ENCODE measurements at regions not wholly inside any gene's neighbourhood (a gene's known extent, or its start where the extent isn't known, plus 50 kb on each side); places are given as distances from the start of the nearest gene placed in this dataset.
"Not testable (repeated sequence)": the region's sequence is repeated elsewhere in the genome, so short reads cannot be mapped to it uniquely, and the experiment has no call there.

DNA sequence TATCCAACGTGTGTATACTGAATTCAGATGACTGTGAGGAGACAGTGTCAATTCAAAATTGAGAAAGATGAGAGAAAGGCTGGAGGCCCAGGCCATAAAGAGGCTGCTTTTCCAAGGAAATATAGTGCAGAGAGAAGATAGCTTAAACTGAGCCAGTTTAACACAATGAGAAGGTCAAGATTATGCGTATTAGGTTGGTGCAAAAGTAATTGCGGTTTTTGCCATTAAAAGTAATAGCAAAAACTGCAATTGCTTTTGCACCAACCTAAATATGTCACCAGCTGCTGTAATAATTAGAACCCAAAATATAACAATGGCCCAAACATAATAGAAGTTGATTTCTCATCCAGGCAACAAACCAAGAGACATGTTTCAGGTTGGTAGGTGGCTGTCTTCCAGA, 148.7 kb upstream of the ATP5MC3 start:
- CTCF ChIA-PET = interaction anchor here (0.9 to 1.6 kb wide), 4 partner anchors 8 to 630 kb away, joined by 3 to 5 read pairs (median 4); no protein-coding TSS in a partner anchor
- no peak for DNase-seq
- Mint-ChIP-seq H3K27me3 (no peaks in the 10 kb centered on the region), H3K4me1 (no peaks in the 10 kb centered on the region), H3K9me3 (peaks cover 8% of the 10 kb centered on the region), H3K36me3 (ENCODE audit: low read depth) (no peaks in the 10 kb centered on the region), H3K4me3 (no peak overlapping the region), H3K27ac (no peak overlapping the region)
- POLR2A ChIA-PET = no interaction called here

DNA sequence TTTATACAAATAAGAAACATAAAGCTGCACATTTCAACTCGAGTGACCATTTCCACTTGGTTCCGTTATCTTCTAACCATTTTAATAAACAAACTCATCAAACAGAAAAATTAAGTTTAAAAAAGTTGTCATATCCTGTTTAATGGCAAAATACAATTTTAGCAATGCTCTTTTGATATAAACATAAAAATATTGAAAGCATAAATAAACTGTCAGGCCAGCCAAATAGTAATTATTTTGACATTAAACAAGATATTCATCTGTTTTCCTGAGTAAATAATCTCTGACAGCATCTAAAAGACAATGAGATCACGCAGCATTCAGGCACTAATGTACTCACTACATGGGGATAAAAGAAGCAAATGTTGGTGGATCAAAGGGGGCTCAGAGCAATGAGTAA, 145.3 kb upstream of the ATP5MC3 start:
- ChIA-PET POLR2A (no interaction called here), CTCF (no interaction called here)
- no peak overlapping the region for H3K4me3 Mint-ChIP-seq
- no peak for DNase-seq
- peaks cover 3% of the 10 kb centered on the region for H3K27me3 Mint-ChIP-seq
- H3K36me3 Mint-ChIP-seq (ENCODE audit: low read depth) = no peaks in the 10 kb centered on the region
- peaks cover 10% of the 10 kb centered on the region for H3K9me3 Mint-ChIP-seq
- no peak overlapping the region for H3K27ac Mint-ChIP-seq
- H3K4me1 Mint-ChIP-seq = no peaks in the 10 kb centered on the region

DNA sequence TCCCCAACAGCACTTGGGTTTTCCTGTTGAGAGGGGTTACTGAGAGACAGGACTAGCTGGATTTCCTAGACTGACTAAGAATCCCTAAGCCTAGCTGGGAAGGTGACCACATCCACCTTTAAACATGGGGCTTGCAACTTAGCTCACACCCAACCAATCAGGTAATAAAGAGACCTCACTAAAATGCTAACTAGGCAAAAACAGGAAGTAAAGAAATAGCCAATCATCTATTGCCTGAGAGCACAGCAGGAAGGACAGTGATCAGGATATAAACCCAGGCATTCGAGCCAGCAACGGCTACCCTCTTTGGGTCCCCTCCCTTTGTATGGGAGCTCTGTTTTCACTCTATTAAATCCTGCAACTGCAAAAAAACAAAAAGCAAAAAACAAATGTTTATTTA, 144.7 kb upstream of the ATP5MC3 start:
- H3K4me3 Mint-ChIP-seq; H3K9me3 Mint-ChIP-seq; H3K27ac Mint-ChIP-seq; H3K27me3 Mint-ChIP-seq; H3K4me1 Mint-ChIP-seq; DNase-seq; H3K36me3 Mint-ChIP-seq (ENCODE audit: low read depth); POLR2A ChIA-PET; CTCF ChIA-PET: not testable (repeated sequence)

DNA sequence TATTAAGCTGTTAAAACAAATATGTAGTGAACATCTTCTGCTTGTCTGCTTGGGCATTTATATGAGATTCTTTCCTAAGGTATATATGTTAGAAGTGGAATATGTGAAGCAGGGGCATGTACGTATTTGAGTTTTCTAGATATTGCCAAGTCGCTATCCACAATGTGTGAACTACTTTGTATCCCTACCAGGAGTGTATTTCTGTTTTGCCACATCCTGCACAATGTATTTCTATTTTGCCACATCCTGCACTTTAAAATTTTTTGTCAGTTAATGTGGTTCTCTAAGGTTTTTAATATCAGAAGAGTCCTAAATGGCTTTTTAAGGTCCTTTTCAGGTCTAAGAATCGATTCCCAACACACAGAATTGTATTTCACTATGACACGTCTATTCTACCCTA, 141.7 kb upstream of the ATP5MC3 start:
- Mint-ChIP-seq H3K4me1 (no peaks in the 10 kb centered on the region), H3K27me3 (peaks cover 9% of the 10 kb centered on the region), H3K27ac (no peak overlapping the region), H3K36me3 (ENCODE audit: low read depth) (no peaks in the 10 kb centered on the region), H3K4me3 (no peak overlapping the region), H3K9me3 (peaks cover 10% of the 10 kb centered on the region)
- ChIA-PET CTCF (no interaction called here), POLR2A (no interaction called here)
- no peak for DNase-seq

DNA sequence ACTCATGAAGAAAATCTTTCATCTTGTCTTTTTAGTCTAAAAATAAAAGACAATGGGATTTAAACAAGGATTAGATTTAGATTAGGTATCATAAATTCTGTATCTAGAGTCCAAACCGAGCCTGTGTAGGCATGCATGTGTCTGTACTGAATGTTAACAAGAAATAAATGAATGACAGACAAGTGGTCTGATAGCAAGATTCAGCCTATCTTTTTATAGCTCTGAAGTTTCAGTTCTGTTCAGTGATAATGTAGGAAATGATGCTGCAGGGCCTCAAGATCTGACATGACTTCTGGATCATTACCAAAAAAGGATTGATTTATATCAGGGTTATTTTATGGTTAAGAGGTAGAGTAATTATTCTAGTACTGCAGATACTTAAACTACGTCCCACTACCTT, 137.0 kb upstream of the ATP5MC3 start:
- DNase-seq = no peak
- POLR2A ChIA-PET = no interaction called here
- Mint-ChIP-seq H3K4me1 (no peaks in the 10 kb centered on the region), H3K27ac (no peak overlapping the region), H3K36me3 (ENCODE audit: low read depth) (no peaks in the 10 kb centered on the region), H3K4me3 (no peak overlapping the region), H3K27me3 (peaks cover 14% of the 10 kb centered on the region), H3K9me3 (no peaks in the 10 kb centered on the region)
- CTCF ChIA-PET = interaction anchor here (1.6 kb wide), 1 partner anchor 67 kb away, joined by 4 read pairs; no protein-coding TSS in a partner anchor

DNA sequence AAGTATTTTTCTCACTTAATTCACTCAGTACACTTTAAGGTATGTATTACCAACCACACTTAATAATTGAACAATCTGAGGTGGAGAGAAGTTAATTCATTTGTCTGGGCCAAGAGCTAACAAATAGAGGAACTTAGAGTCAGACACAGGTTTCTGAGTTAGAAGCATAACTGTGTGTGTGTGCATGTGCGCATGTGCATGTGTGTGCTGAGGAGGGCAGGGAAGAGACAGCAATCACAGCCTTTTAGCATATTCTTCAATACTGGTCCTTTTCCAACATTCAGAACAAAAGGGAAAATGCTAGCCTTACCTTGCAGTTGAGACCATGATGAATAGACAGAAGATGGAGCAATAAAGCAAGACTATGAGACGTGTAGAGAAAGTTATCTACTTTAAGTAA, 136.2 kb upstream of the ATP5MC3 start:
- ChIA-PET CTCF (no interaction called here), POLR2A (no interaction called here)
- Mint-ChIP-seq H3K4me3 (no peak overlapping the region), H3K36me3 (ENCODE audit: low read depth) (no peaks in the 10 kb centered on the region), H3K27ac (no peak overlapping the region), H3K27me3 (peaks cover 16% of the 10 kb centered on the region), H3K4me1 (no peaks in the 10 kb centered on the region), H3K9me3 (no peaks in the 10 kb centered on the region)
- no peak for DNase-seq

DNA sequence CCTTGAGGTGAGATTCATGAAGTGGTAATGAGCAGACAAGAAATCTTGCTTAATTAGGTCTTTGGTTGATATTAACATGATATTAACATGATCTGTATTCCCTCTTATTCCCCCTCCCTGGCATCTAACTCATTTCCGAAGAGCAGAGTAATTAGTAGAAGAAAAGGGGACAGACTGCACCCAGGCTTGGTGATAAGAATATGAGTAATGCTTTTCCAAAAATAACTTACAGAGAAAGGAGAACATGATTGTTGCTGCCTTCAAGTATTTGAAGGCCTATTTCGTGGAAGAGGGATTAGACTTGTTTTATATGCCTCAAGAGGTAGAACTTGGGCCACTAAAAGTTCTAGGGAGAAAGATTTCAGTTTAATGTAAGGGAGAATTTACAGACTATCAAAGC, 130.6 kb upstream of the ATP5MC3 start:
- ChIA-PET CTCF (no interaction called here), POLR2A (no interaction called here)
- Mint-ChIP-seq H3K4me3 (no peak overlapping the region), H3K9me3 (no peaks in the 10 kb centered on the region), H3K27ac (no peak overlapping the region), H3K4me1 (no peaks in the 10 kb centered on the region), H3K27me3 (peaks cover 21% of the 10 kb centered on the region), H3K36me3 (ENCODE audit: low read depth) (no peaks in the 10 kb centered on the region)
- no peak for DNase-seq

DNA sequence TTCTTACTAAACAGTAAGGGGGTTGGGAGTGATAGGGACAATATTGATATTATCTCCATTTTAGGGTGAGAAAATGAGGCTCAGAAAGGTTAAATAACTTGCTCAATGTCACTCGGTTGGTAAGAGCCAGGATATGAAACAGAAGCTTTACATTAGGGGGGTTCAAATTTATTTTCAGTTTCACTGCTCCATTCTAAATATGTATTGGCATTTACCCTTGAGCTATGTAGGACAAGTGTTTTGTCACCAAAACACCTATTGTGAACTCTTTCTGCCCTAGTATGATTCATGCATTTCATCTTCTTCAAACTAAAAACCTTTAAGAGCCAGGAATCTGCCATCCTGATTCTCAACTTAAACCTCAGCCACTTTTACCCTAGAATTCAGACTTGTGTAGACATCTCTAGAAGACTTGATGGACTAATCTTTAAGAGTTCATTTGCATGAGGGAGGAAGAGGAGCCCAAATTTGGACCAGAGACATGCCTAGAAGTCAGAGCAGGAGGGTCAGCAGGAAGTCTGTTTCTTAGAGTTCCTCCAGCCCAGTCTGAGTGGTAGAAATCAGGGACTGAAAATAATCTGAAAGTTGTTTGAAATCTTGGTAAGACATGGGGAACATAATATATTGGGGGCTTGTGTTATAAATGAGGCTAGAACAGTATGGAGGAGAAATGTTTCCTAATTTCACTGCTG, 129.4 kb upstream of the ATP5MC3 start:
- no peaks in the 10 kb centered on the region for H3K9me3 Mint-ChIP-seq
- no peaks in the 10 kb centered on the region for H3K36me3 Mint-ChIP-seq (ENCODE audit: low read depth)
- CTCF ChIA-PET = no interaction called here
- H3K4me3 Mint-ChIP-seq = no peak overlapping the region
- H3K27ac Mint-ChIP-seq = no peak overlapping the region
- peaks cover 23% of the 10 kb centered on the region for H3K27me3 Mint-ChIP-seq
- POLR2A ChIA-PET = interaction anchor here (0.6 kb wide), 1 partner anchor 1364 kb away, joined by 3 read pairs; no protein-coding TSS in a partner anchor
- no peak for DNase-seq
- no peaks in the 10 kb centered on the region for H3K4me1 Mint-ChIP-seq

DNA sequence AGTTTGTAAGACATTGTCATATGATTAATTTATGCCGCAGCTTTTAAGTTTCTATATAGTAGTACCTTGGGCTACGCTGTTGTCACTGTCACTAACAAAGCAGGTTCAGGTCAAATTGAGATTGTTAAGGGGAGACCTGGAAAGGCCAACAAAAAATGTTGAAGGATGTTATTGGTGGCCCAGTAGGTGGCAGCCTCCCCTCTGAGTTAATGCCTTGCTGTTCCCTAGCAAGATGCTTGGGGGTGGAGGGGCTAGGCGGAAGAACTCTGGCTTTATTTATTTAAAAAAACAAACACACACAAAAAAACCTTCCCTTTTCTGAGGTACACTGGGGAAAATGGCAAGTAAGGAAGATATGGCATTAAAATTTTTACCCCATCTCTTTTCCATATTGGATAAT, 128.3 kb upstream of the ATP5MC3 start:
- POLR2A ChIA-PET = no interaction called here
- no peak overlapping the region for H3K27ac Mint-ChIP-seq
- DNase-seq = no peak
- no peak overlapping the region for H3K4me3 Mint-ChIP-seq
- H3K4me1 Mint-ChIP-seq = no peaks in the 10 kb centered on the region
- H3K36me3 Mint-ChIP-seq (ENCODE audit: low read depth) = no peaks in the 10 kb centered on the region
- no peaks in the 10 kb centered on the region for H3K9me3 Mint-ChIP-seq
- H3K27me3 Mint-ChIP-seq = peaks cover 28% of the 10 kb centered on the region
- CTCF ChIA-PET = interaction anchor here (0.7 kb wide), 1 partner anchor 412 kb away, joined by 5 read pairs; no protein-coding TSS in a partner anchor

DNA sequence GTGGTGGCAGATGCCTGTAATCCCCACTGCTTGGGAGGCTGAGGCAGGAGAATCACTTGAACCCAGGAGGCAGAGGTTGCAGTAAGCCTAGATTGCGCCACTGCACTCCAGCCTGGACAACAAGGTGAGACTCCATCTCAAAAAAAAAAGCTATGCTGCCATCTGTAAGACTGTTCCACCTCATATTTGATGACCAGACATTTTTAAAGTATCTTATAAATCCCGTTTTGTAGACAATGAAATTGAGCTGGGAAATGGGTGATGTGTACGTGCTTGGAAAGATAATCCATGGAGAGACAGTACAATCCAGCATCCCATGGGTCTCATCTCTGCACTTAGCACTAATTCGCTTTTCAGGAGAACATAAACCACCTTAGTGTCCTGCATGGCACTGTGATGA, 126.5 kb upstream of the ATP5MC3 start:
- CTCF ChIA-PET = interaction anchor here (1.2 kb wide), 1 partner anchor 25 kb away, joined by 3 read pairs; no protein-coding TSS in a partner anchor
- Mint-ChIP-seq H3K9me3 (no peaks in the 10 kb centered on the region), H3K27me3 (peaks cover 32% of the 10 kb centered on the region), H3K4me1 (no peaks in the 10 kb centered on the region), H3K36me3 (ENCODE audit: low read depth) (no peaks in the 10 kb centered on the region), H3K27ac (no peak overlapping the region), H3K4me3 (no peak overlapping the region)
- POLR2A ChIA-PET = no interaction called here
- DNase-seq = no peak

DNA sequence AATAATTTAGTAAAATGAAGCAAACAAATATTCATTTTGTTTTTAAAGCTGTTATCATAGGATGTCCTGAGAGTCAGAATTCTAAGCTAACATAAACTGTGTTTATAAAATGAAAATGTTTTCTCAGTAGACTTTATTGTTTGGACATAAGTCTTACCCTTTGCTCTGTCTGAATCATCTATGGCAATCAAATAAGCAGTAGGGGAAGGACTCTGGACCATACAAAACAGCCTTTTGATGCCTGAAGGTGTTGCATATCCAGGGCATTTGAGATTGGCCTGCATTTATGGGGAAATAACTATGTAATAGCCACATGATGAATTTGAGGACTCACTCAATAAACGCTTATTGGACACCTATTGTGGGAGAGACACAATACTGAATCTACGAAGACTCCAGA, 123.0 kb upstream of the ATP5MC3 start:
- Mint-ChIP-seq H3K27me3 (peaks cover 30% of the 10 kb centered on the region), H3K36me3 (ENCODE audit: low read depth) (no peaks in the 10 kb centered on the region), H3K4me3 (no peak overlapping the region), H3K4me1 (no peaks in the 10 kb centered on the region), H3K9me3 (no peaks in the 10 kb centered on the region), H3K27ac (no peak overlapping the region)
- POLR2A ChIA-PET = no interaction called here
- no peak for DNase-seq
- CTCF ChIA-PET = no interaction called here

DNA sequence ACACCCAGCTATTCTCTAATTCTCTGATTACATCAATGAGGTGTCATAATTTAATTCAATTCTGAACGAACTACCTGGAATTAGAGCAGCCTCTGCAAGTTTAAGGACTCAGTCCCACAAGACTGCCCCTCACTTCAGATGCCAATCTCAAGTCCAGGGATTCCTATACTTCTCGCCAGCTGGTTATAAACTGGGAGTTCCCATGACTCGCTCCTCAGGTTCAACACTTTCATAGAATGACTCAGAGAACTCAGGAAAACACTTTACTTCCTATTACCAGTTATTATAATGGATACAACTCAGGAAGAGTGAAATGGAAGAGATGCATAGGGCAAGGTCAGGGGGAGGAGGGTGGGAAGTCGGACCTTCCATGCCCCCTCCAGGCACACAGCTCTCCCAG, 112.3 kb upstream of the ATP5MC3 start:
- Mint-ChIP-seq H3K4me1 (no peaks in the 10 kb centered on the region), H3K4me3 (no peak overlapping the region), H3K36me3 (ENCODE audit: low read depth) (no peaks in the 10 kb centered on the region), H3K27ac (no peak overlapping the region), H3K27me3 (peaks cover 44% of the 10 kb centered on the region), H3K9me3 (no peaks in the 10 kb centered on the region)
- CTCF ChIA-PET = interaction anchor here (0.5 kb wide), 1 partner anchor 524 kb away, joined by 3 read pairs; no protein-coding TSS in a partner anchor
- no peak for DNase-seq
- POLR2A ChIA-PET = interaction anchor here (0.7 kb wide), 1 partner anchor 8 kb away, joined by 4 read pairs; no protein-coding TSS in a partner anchor

DNA sequence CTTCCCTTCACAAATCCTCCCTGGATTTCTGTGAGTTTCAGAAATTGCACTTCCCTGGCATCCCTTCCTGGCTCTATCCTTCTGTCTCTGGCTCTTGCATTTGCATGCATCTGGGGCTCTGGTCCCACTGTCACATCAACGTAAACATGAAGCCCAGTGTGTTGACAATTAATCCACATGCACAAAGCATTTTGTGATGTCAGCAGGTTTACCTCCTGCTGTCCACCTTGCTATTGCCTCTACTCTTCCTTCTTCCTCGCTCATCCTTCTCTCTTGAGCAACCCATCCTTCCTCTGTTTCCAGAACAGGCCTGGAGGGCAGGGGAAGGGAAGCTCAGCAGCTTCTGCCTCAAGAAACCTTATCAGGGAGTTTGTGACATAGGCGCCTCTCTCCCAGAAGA, 111.7 kb upstream of the ATP5MC3 start:
- no peaks in the 10 kb centered on the region for H3K4me1 Mint-ChIP-seq
- ChIA-PET POLR2A (no interaction called here), CTCF (interaction anchor here (0.5 kb wide), 1 partner anchor 525 kb away, joined by 3 read pairs; no protein-coding TSS in a partner anchor)
- no peak for DNase-seq
- H3K27ac Mint-ChIP-seq = no peak overlapping the region
- no peaks in the 10 kb centered on the region for H3K9me3 Mint-ChIP-seq
- no peaks in the 10 kb centered on the region for H3K36me3 Mint-ChIP-seq (ENCODE audit: low read depth)
- peaks cover 46% of the 10 kb centered on the region for H3K27me3 Mint-ChIP-seq
- H3K4me3 Mint-ChIP-seq = no peak overlapping the region

DNA sequence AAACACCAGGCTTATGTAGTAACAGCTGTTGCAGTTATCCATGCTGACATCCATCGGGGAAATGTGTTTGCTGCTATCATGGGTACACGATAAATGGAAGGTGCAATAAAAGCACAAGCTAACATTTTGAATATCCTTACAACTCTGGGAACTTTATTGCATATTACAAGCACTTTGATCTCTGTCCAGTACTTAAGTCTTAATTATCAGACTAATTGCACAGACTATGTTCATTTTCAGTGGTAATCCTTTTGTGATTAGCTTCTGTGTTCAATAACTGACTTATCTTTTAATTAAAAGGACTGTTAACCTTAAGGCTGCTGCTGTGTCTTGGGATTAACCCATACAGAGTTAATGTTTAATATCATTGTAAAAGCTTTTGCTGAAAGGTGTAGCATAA, 101.4 kb upstream of the ATP5MC3 start:
- ChIA-PET POLR2A (no interaction called here), CTCF (interaction anchor here (0.9 to 3.9 kb wide), 6 partner anchors 12 to 79 kb away, joined by 3 to 19 read pairs (median 3); no protein-coding TSS in a partner anchor)
- peaks cover 5% of the 10 kb centered on the region for H3K27me3 Mint-ChIP-seq
- no peaks in the 10 kb centered on the region for H3K9me3 Mint-ChIP-seq
- H3K27ac Mint-ChIP-seq = no peak overlapping the region
- no peak overlapping the region for H3K4me3 Mint-ChIP-seq
- DNase-seq = no peak
- no peaks in the 10 kb centered on the region for H3K4me1 Mint-ChIP-seq
- no peaks in the 10 kb centered on the region for H3K36me3 Mint-ChIP-seq (ENCODE audit: low read depth)

Data from activated CD4-positive, alpha-beta memory T cell treated with anti-CD3 and anti-CD28 coated beads, Interleukin-2, amount 10 ng/mL, durations not matched to agents 7 days and 5 days (primary cell).